HepG2 (cell line): ENCODE measurements at regions not wholly inside any gene's neighbourhood (a gene's known extent, or its start where the extent isn't known, plus 50 kb on each side); places are given as distances from the start of the nearest gene placed in this dataset.

Experiments
- ATAC-seq: fragments of 200-7000 bp; cut with Tn5 transposase; 3 replicates; pipeline ENCODE4 v1.9.1; 2020; ENCODE audit warnings: mild to moderate bottlenecking, moderate library complexity
- BruUV-seq: library from RNA; stranded (reverse); fragments of 400-500 nt; replicated peaks from 2 replicates; lab custom pipeline; 2021; lab: Mats Ljungman, UMichigan
- CTCF ChIA-PET: fragments of 300-600 bp; formaldehyde crosslinking; extraction: SDS; loops from one replicate; lab custom pipeline; 2021; ENCODE audit warnings: low total read pairs, inconsistent platforms, low intra/inter-chr PET ratio; lab: Yijun Ruan, JAX
- POLR2A ChIA-PET: fragments of 350-600 bp; sonication (Branson Sonifier 250); formaldehyde crosslinking; loops from one replicate; lab custom pipeline; 2020; ENCODE audit warnings: antibody characterized with exemption, inconsistent platforms; lab: Yijun Ruan, JAX
- DNase-seq: peaks from one replicate; pipeline ENCODE4 v3.0.0-alpha.2; 2015; ENCODE audit warnings: low spot score
- FAIRE-seq: peaks from 3 replicates; lab custom pipeline; 2011; peaks lifted over from hg19 to GRCh38; lab: Jason Lieb, UNC
- H2AFZ ChIP-seq: one replicate; pipeline ENCODE4 v1.6.1; 2011; ENCODE audit warnings: low read length, inconsistent platforms
- H3K27ac ChIP-seq: fragments of 300-600 bp; 3 replicates; pipeline ENCODE4 v1.8.0; 2011; ENCODE audit warnings: mixed run types, mild to moderate bottlenecking, mixed read lengths, low read length, inconsistent platforms; ENCODE audit not compliant: insufficient read depth; ENCODE audit errors: extremely low read length
- H3K27me3 ChIP-seq, 2 experiments: fragments of 200-600 bp in 1 of 2; 2 replicates in 1 of 2; 3 replicates in 1 of 2; pipeline versions ENCODE4 v1.6.0 to v1.8.0; 2011; ENCODE audit warnings: low read length in 2 of 2, mild to moderate bottlenecking in 2 of 2, moderate library complexity in 2 of 2, inconsistent platforms in 1 of 2; ENCODE audit not compliant: insufficient read depth in 2 of 2, control insufficient read depth in 1 of 2
- H3K36me3 ChIP-seq, 2 experiments: fragments of 200-600 bp in 1 of 2; replicated peaks in 1 of 2; 2 replicates in 1 of 2; 3 replicates in 1 of 2; pipeline versions ENCODE4 v1.5.1 to v1.8.0; 2011; ENCODE audit warnings: low read length in 2 of 2, inconsistent platforms in 1 of 2; ENCODE audit not compliant: insufficient read depth in 2 of 2, control insufficient read depth in 1 of 2
- H3K4me1 ChIP-seq: 2 replicates; pipeline ENCODE4 v1.5.1; 2012; ENCODE audit warnings: low read length, inconsistent platforms; ENCODE audit not compliant: insufficient read depth
- H3K4me2 ChIP-seq: 2 replicates; pipeline ENCODE4 v1.6.0; 2011; ENCODE audit warnings: low read depth, low read length, inconsistent platforms
- H3K4me3 ChIP-seq, 3 experiments: fragments of 200-600 bp in 1 of 3; sonication (generic), shearing (Covaris generic) in 1 of 3; replicated peaks in 1 of 3; 2 replicates each; pipeline ENCODE4 v1.5.1; 2011 to 2016; ENCODE audit warnings: low read length in 3 of 3, inconsistent platforms in 2 of 3, low read depth in 2 of 3, mild to moderate bottlenecking in 2 of 3, control low read depth in 1 of 3, mixed read lengths in 1 of 3; ENCODE audit not compliant: insufficient read depth in 1 of 3
- H3K79me2 ChIP-seq: one replicate; pipeline ENCODE4 v1.6.1; 2011; ENCODE audit warnings: low read length, inconsistent platforms; ENCODE audit not compliant: insufficient read depth
- H3K9ac ChIP-seq: 2 replicates; pipeline ENCODE4 v1.6.0; 2011; ENCODE audit warnings: mild to moderate bottlenecking, low read depth, low read length, inconsistent platforms; ENCODE audit not compliant: insufficient read depth
- H3K9me3 ChIP-seq: 2 replicates; pipeline ENCODE4 v1.5.1; 2012; ENCODE audit warnings: mild to moderate bottlenecking, low read length
- H4K20me1 ChIP-seq: 2 replicates; pipeline ENCODE4 v1.6.0; 2011; ENCODE audit warnings: inconsistent platforms, mild to moderate bottlenecking, low read length, moderate library complexity; ENCODE audit not compliant: insufficient read depth
- ELF1 ChIP-seq: sonication (generic); formaldehyde crosslinking; IDR thresholded peaks from 2 replicates; pipeline ENCODE4 v1.4.0; 2020; ENCODE audit warnings: missing genetic modification reagents
- GABPA ChIP-seq, 2 experiments: IDR thresholded peaks; 2 replicates each; pipeline ENCODE4 v1.6.1; 2011 to 2016; ENCODE audit warnings: low read depth in 2 of 2, low read length in 1 of 2, missing biosample characterization in 1 of 2, missing genetic modification characterization in 1 of 2
- MAFF ChIP-seq: IDR thresholded peaks from 2 replicates; pipeline ENCODE4 v1.6.1; 2011; ENCODE audit warnings: low read depth, low read length, improper control_type of control experiment
- MAFK ChIP-seq, 2 experiments: IDR thresholded peaks in 1 of 2; conservative IDR thresholded peaks in 1 of 2; 2 replicates each; pipeline ENCODE4 v1.6.1; 2011; ENCODE audit warnings: improper control_type of control experiment in 2 of 2, low read length in 2 of 2
- MBNL3 ChIP-seq: fragments of 250-450 bp; sonication (Bioruptor Pico); conservative IDR thresholded peaks from 2 replicates; pipeline ENCODE4 v1.8.0; 2022; ENCODE audit warnings: mild to moderate bottlenecking, inconsistent platforms
- MEF2D ChIP-seq: sonication (generic); formaldehyde crosslinking; IDR thresholded peaks from 2 replicates; pipeline ENCODE4 v1.5.1; 2020; ENCODE audit warnings: mild to moderate bottlenecking, missing genetic modification reagents
- SAFB2 ChIP-seq: sonication (generic); formaldehyde crosslinking; IDR thresholded peaks from 2 replicates; pipeline ENCODE4 v1.5.1; 2020; ENCODE audit warnings: missing genetic modification reagents, low read depth, mild to moderate bottlenecking, borderline replicate concordance
- SMAD1 ChIP-seq: sonication (generic); formaldehyde crosslinking; IDR thresholded peaks from 2 replicates; pipeline ENCODE4 v1.4.0; 2020; ENCODE audit warnings: missing genetic modification reagents, low read depth, mild to moderate bottlenecking, borderline replicate concordance
- SRY ChIP-seq: sonication (generic); formaldehyde crosslinking; IDR thresholded peaks from 2 replicates; pipeline ENCODE4 v1.8.0; 2022; ENCODE audit warnings: mild to moderate bottlenecking, missing genetic modification reagents
- ZNF3 ChIP-seq: IDR thresholded peaks from 2 replicates; pipeline ENCODE4 v1.7.0; 2017; ENCODE audit warnings: inconsistent platforms
- ZNF766 ChIP-seq: sonication (generic); formaldehyde crosslinking; IDR thresholded peaks from 2 replicates; pipeline ENCODE4 v1.5.0; 2020; ENCODE audit warnings: missing genetic modification reagents, borderline replicate concordance
- ZSCAN30 ChIP-seq: sonication (generic); formaldehyde crosslinking; IDR thresholded peaks from 2 replicates; pipeline ENCODE4 v1.5.0; 2020; ENCODE audit warnings: mild to moderate bottlenecking, missing genetic modification reagents
- WGBS: methylation state at CpG from one replicate; pipeline ENCODE4 v1.1.6; 2017; ENCODE audit warnings: low lambda C conversion rate; 5-methylcytosine and 5-hydroxymethylcytosine counted together
- in situ Hi-C: cut with HindIII; loops from 2 replicates; pipeline ENCODE4 v1.10.0; 2017; ENCODE audit warnings: low pct_unique_long_range_greater_than_20kb; ENCODE audit not compliant: extremely low pct_ligation_motif_present
- intact Hi-C: fragments of 100-400 bp; cut with micrococcal nuclease; formaldehyde crosslinking; loops from one replicate; pipeline ENCODE4 v1.10.0; 2022; ENCODE audit not compliant: unreplicated experiment
- TF ChIP-seq, protein P1 (sequence below): fragments of 450-650 bp; IDR thresholded peaks from 2 replicates; pipeline ENCODE4 v1.6.1; 2016

DNA sequence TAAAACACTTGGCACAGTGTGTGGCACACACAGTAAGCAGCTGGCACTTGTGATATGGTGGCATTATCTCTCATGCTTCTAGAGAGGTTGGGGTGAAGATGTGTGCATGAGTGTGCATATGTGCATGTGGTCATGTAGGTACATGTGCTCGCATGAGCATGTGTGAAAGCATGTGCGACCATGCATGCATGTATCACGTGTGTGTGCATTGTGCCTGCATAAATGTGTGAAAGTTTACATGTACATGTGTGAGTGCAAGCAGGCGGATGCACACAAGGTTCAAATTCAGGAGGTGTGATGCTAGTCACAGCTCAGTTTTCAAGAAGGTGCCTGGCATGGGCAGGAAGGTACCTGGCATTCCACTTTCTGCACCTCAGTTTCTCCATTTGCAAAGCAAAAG lies 59.0 kb upstream of the UQCRFS1 start:
- POLR2A ChIA-PET = no interaction called here
- WGBS = 11% methylated on average over 4 of the region's 4 CpGs
- no peaks in the 10 kb centered on the region for H3K79me2 ChIP-seq
- no TSS peak for BruUV-seq
- H3K9me3 ChIP-seq = no peaks in the 10 kb centered on the region
- intact Hi-C loops = no loop called here
- no peak for TF ChIP-seq SAFB2
- TF ChIP-seq, protein P1, sequence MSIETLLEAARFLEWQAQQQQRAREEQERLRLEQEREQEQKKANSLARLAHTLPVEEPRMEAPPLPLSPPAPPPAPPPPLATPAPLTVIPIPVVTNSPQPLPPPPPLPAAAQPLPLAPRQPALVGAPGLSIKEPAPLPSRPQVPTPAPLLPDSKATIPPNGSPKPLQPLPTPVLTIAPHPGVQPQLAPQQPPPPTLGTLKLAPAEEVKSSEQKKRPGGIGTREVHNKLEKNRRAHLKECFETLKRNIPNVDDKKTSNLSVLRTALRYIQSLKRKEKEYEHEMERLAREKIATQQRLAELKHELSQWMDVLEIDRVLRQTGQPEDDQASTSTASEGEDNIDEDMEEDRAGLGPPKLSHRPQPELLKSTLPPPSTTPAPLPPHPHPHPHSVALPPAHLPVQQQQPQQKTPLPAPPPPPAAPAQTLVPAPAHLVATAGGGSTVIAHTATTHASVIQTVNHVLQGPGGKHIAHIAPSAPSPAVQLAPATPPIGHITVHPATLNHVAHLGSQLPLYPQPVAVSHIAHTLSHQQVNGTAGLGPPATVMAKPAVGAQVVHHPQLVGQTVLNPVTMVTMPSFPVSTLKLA = peak; percentile 94
- TF ChIP-seq, all 625 proteins: peak for 1
- no peak overlapping the region for H3K9ac ChIP-seq
- FAIRE-seq = no peak
- H3K4me3 ChIP-seq = no peak overlapping the region
- no peak for ATAC-seq
- no peak overlapping the region for H2AFZ ChIP-seq
- H3K27me3 ChIP-seq = peaks cover 0 to 5% of the 10 kb centered on the region in 2 experiments; a peak in 1 of 5 replicates
- in situ Hi-C loops = no loop called here
- CTCF ChIA-PET = no interaction called here
- H4K20me1 ChIP-seq = no peaks in the 10 kb centered on the region
- DNase-seq = no peak
- no peak overlapping the region for H3K27ac ChIP-seq
- H3K4me2 ChIP-seq = no peak overlapping the region
- no peaks in the 10 kb centered on the region for H3K36me3 ChIP-seq
- H3K4me1 ChIP-seq = no peaks in the 10 kb centered on the region

DNA sequence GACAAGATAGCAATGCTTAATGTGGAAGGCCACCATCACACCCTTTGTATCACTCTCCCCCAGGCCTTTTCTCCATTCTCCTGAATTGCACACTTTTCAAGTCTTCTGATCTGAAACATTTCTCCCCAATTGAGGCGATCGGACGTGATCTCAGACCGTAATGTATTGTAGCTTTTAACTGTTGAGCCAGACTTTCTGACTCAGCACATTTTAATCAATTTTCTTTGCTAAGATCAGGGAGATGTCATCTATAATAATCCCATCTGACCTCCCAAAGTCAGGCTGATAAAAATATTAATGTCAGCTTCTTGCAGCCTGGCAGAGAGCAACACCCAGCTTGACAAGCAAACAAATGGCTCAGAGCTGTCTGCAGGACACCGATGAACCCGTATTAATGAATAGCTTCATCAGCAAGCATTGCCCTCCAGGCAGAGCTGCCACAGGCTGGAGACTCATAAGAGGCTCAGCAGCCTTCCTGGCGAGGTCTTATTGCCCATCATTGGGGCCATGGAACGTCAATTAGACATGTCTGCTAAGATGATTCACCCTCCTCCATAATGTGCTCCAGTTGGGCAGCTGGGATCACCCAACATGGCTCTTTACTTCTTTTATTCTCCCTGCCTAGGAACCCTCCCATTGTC lies 60.2 kb upstream of the UQCRFS1 start:
- Histone ChIP-seq H3K36me3 (no peaks in the 10 kb centered on the region), H3K4me2 (no peak overlapping the region), H3K4me1 (no peaks in the 10 kb centered on the region), H3K27me3 (peaks cover 0 to 5% of the 10 kb centered on the region in 2 experiments; a peak in 1 of 5 replicates), H4K20me1 (no peaks in the 10 kb centered on the region), H2AFZ (no peak overlapping the region), H3K9me3 (no peaks in the 10 kb centered on the region), H3K27ac (no peak overlapping the region), H3K4me3 (no peak overlapping the region), H3K79me2 (no peaks in the 10 kb centered on the region), H3K9ac (no peak overlapping the region)
- FAIRE-seq (no peak), DNase-seq (no peak), ATAC-seq (no peak)
- TF ChIP-seq MAFF (peak; percentile 79), ZSCAN30 (CRISPR knock-in tag) (no peak), ZNF3 (CRISPR knock-in tag) (no peak), SMAD1 (CRISPR knock-in tag) (no peak), ELF1 (CRISPR knock-in tag) (no peak), SRY (CRISPR knock-in tag) (no peak), MBNL3 (no peak), ZNF766 (CRISPR knock-in tag) (no peak), GABPA (IDR thresholded peaks at IDR 0.05; ENCODE audit: low read depth, low read length) (no peak), GABPA (CRISPR knock-in tag; IDR thresholded peaks at IDR 0.05; ENCODE audit: low read depth) (no peak), MAFK (conservative IDR thresholded peaks at IDR 0.05 in 1 of 2, IDR thresholded peaks at IDR 0.05 in 1 of 2; ENCODE audit: low read length in 2 of 2) (peak; percentile 66 to 90), MEF2D (no peak)
- intact Hi-C loops (no loop called here), in situ Hi-C loops (no loop called here)
- ChIA-PET POLR2A (no interaction called here), CTCF (no interaction called here)
- no TSS peak for BruUV-seq
- 49% methylated on average over 6 of the region's 8 CpGs for WGBS
